ENCODE measurements at regions not wholly inside any gene's neighbourhood (a gene's known extent, or its start where the extent isn't known, plus 50 kb on each side); places are given as distances from the start of the nearest gene placed in this dataset.

DNA sequence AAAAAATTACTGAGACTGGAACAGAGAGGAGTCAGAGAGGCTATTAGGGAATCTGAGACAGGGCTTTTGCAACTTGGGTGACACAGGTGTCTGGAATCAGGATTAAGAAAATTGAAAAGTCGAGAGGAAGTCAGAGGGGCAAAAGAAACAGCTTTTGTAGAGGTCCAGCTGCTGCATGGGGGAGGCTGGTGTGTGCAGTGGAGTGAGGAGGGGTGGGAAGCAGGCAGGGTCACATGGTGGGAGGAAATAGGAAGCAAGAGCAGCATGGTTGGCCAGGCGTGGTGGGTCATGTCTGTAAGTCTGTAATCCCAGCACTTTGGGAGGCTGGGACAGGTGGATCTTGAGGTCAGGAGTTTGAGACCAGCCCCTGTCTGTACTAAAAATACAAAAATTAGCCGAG, 69.7 kb upstream of the VRK1 start:
- H3K4me3 ChIP-seq (ENCODE audit: low read depth, low read length): no peak overlapping the region
- no peak for DNase-seq (ENCODE audit: low read depth)
- TF ChIP-seq MYC (IDR thresholded peaks at IDR 0.05; ENCODE audit: low read depth, low read length) (no peak), CTCF (IDR thresholded peaks at IDR 0.05; ENCODE audit: low read depth, low read length) (no peak), POLR2A (IDR thresholded peaks at IDR 0.05; ENCODE audit: extremely low read depth, insufficient read length) (no peak)
- TF ChIP-seq, protein P1, sequence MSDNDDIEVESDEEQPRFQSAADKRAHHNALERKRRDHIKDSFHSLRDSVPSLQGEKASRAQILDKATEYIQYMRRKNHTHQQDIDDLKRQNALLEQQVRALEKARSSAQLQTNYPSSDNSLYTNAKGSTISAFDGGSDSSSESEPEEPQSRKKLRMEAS (IDR thresholded peaks at IDR 0.05; ENCODE audit: low read depth, low read length): no peak

DNA sequence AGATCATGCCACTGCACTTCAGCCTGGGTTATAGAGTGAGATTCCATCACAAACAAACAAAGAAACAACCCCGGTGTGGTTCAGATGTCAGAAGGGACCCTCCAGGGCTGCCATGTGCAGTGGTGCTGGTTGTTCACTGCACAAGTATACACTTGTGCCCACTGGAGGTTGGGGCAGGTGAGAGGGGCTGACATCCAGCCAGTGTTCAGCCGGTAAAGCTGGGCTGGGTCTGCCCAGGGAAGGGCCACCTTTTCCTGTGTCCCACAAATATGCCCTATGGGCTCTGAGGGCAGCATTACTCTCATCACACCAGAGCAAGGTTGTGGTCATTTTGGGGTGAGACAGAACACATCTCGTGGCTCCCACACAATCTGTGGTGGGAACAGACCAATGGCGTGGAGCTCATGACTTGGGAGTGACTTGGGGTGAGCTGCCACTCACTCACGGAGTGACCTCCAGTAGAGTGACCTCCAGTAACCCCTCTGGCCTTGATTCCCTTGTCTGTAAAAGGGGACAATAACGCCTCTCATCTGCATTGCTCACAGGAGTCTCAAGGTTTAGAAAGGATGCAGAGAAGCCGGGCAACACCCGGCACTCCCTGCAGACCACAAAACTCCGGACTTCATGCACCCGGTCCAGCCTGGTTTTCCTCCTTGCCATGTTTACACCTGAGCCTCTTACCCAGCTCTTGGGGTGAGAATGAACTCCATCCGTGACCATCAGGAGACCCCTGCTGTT, 69.0 kb upstream of the VRK1 start:
- DNase-seq (ENCODE audit: low read depth): no peak
- no peak overlapping the region for H3K4me3 ChIP-seq (ENCODE audit: low read depth, low read length)
- TF ChIP-seq CTCF (IDR thresholded peaks at IDR 0.05; ENCODE audit: low read depth, low read length) (no peak), POLR2A (IDR thresholded peaks at IDR 0.05; ENCODE audit: extremely low read depth, insufficient read length) (no peak), MYC (IDR thresholded peaks at IDR 0.05; ENCODE audit: low read depth, low read length) (no peak)
- TF ChIP-seq, protein P1 (IDR thresholded peaks at IDR 0.05; ENCODE audit: low read depth, low read length): no peak

DNA sequence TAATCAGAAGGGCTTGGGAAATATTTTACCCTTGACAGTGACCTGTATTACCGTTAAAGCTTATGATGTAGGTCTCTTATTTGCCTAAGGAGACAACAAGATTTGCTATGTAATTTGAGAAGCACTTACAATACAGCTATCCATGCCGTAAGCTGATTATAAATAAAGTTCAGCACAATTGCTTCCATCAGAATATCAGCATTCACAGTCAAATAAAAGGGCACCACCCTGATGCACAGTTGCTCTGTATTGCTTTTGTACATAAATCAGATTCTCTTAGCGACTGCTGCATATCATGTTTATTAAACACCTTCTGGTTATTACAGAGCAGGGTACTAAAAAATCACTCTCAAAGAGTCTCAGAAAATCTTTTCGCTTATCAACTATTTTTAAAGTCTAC, 67.3 kb upstream of the VRK1 start:
- TF ChIP-seq POLR2A (IDR thresholded peaks at IDR 0.05; ENCODE audit: extremely low read depth, insufficient read length): no peak
- no peak for TF ChIP-seq CTCF (IDR thresholded peaks at IDR 0.05; ENCODE audit: low read depth, low read length)
- no peak for TF ChIP-seq MYC (IDR thresholded peaks at IDR 0.05; ENCODE audit: low read depth, low read length)
- TF ChIP-seq, protein P1 (IDR thresholded peaks at IDR 0.05; ENCODE audit: low read depth, low read length): no peak
- no peak for DNase-seq (ENCODE audit: low read depth)
- no peak overlapping the region for H3K4me3 ChIP-seq (ENCODE audit: low read depth, low read length)

GRCh38 chr14:96730386-96730785, 66.8 kb upstream of the VRK1 start:
- TF ChIP-seq, protein P1 (IDR thresholded peaks at IDR 0.05; ENCODE audit: low read depth, low read length): no peak
- TF ChIP-seq CTCF (IDR thresholded peaks at IDR 0.05; ENCODE audit: low read depth, low read length) (no peak), MYC (IDR thresholded peaks at IDR 0.05; ENCODE audit: low read depth, low read length) (no peak), POLR2A (IDR thresholded peaks at IDR 0.05; ENCODE audit: extremely low read depth, insufficient read length) (no peak)
- no peak overlapping the region for H3K4me3 ChIP-seq (ENCODE audit: low read depth, low read length)
- no peak for DNase-seq (ENCODE audit: low read depth)

DNA sequence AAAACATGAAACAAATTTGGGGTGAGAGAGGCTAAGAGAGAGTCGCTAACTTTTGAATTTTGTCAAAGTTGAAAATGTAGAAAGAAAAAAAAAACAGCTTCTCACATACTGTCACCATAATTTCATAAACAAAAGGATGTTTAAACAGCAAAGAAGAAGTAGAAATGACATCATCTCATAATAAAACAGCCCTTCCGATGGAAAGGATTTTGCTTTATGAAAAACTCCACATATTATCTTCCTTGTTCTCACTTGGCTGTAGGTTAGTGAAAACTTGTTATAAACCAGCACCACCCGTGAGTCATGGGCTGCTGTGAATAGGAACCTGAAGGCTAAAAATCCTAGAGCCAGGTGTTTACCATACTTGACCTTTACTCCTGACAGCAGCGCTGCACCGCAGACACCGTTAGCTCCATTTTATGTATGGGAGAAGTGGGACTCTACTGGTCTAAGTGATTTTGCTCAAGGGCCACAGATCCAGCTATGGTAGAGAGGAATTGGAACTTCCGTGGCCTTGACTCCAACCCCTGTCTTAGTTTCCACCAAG, 63.0 kb upstream of the VRK1 start:
- TF ChIP-seq, protein P1 (IDR thresholded peaks at IDR 0.05; ENCODE audit: low read depth, low read length): no peak
- TF ChIP-seq POLR2A (IDR thresholded peaks at IDR 0.05; ENCODE audit: extremely low read depth, insufficient read length) (no peak), MYC (IDR thresholded peaks at IDR 0.05; ENCODE audit: low read depth, low read length) (no peak), CTCF (IDR thresholded peaks at IDR 0.05; ENCODE audit: low read depth, low read length) (no peak)
- DNase-seq (ENCODE audit: low read depth): no peak
- no peak overlapping the region for H3K4me3 ChIP-seq (ENCODE audit: low read depth, low read length)
